HepG2 (cell line): ENCODE measurements at regions not wholly inside any gene's neighbourhood (a gene's known extent, or its start where the extent isn't known, plus 50 kb on each side); places are given as distances from the start of the nearest gene placed in this dataset.

ENCODE experiments used
- ATAC-seq: fragments of 200-7000 bp; cut with Tn5 transposase; 3 replicates; pipeline ENCODE4 v1.9.1; 2020; ENCODE audit warnings: mild to moderate bottlenecking, moderate library complexity
- BruUV-seq: library from RNA; stranded (reverse); fragments of 400-500 nt; replicated peaks from 2 replicates; lab custom pipeline; 2021; lab: Mats Ljungman, UMichigan
- CTCF ChIA-PET: fragments of 300-600 bp; formaldehyde crosslinking; extraction: SDS; loops from one replicate; lab custom pipeline; 2021; ENCODE audit warnings: low total read pairs, inconsistent platforms, low intra/inter-chr PET ratio; lab: Yijun Ruan, JAX
- POLR2A ChIA-PET: fragments of 350-600 bp; sonication (Branson Sonifier 250); formaldehyde crosslinking; loops from one replicate; lab custom pipeline; 2020; ENCODE audit warnings: antibody characterized with exemption, inconsistent platforms; lab: Yijun Ruan, JAX
- DNase-seq: peaks from one replicate; pipeline ENCODE4 v3.0.0-alpha.2; 2015; ENCODE audit warnings: low spot score
- FAIRE-seq: peaks from 3 replicates; lab custom pipeline; 2011; peaks lifted over from hg19 to GRCh38; lab: Jason Lieb, UNC
- H2AFZ ChIP-seq: one replicate; pipeline ENCODE4 v1.6.1; 2011; ENCODE audit warnings: low read length, inconsistent platforms
- H3K27ac ChIP-seq: fragments of 300-600 bp; 3 replicates; pipeline ENCODE4 v1.8.0; 2011; ENCODE audit warnings: mixed run types, mild to moderate bottlenecking, mixed read lengths, low read length, inconsistent platforms; ENCODE audit not compliant: insufficient read depth; ENCODE audit errors: extremely low read length
- H3K27me3 ChIP-seq, 2 experiments: fragments of 200-600 bp in 1 of 2; 2 replicates in 1 of 2; 3 replicates in 1 of 2; pipeline versions ENCODE4 v1.6.0 to v1.8.0; 2011; ENCODE audit warnings: low read length in 2 of 2, mild to moderate bottlenecking in 2 of 2, moderate library complexity in 2 of 2, inconsistent platforms in 1 of 2; ENCODE audit not compliant: insufficient read depth in 2 of 2, control insufficient read depth in 1 of 2
- H3K36me3 ChIP-seq, 2 experiments: fragments of 200-600 bp in 1 of 2; replicated peaks in 1 of 2; 2 replicates in 1 of 2; 3 replicates in 1 of 2; pipeline versions ENCODE4 v1.5.1 to v1.8.0; 2011; ENCODE audit warnings: low read length in 2 of 2, inconsistent platforms in 1 of 2; ENCODE audit not compliant: insufficient read depth in 2 of 2, control insufficient read depth in 1 of 2
- H3K4me1 ChIP-seq: 2 replicates; pipeline ENCODE4 v1.5.1; 2012; ENCODE audit warnings: low read length, inconsistent platforms; ENCODE audit not compliant: insufficient read depth
- H3K4me2 ChIP-seq: 2 replicates; pipeline ENCODE4 v1.6.0; 2011; ENCODE audit warnings: low read depth, low read length, inconsistent platforms
- H3K4me3 ChIP-seq, 3 experiments: fragments of 200-600 bp in 1 of 3; sonication (generic), shearing (Covaris generic) in 1 of 3; replicated peaks in 1 of 3; 2 replicates each; pipeline ENCODE4 v1.5.1; 2011 to 2016; ENCODE audit warnings: low read length in 3 of 3, inconsistent platforms in 2 of 3, low read depth in 2 of 3, mild to moderate bottlenecking in 2 of 3, control low read depth in 1 of 3, mixed read lengths in 1 of 3; ENCODE audit not compliant: insufficient read depth in 1 of 3
- H3K79me2 ChIP-seq: one replicate; pipeline ENCODE4 v1.6.1; 2011; ENCODE audit warnings: low read length, inconsistent platforms; ENCODE audit not compliant: insufficient read depth
- H3K9ac ChIP-seq: 2 replicates; pipeline ENCODE4 v1.6.0; 2011; ENCODE audit warnings: mild to moderate bottlenecking, low read depth, low read length, inconsistent platforms; ENCODE audit not compliant: insufficient read depth
- H3K9me3 ChIP-seq: 2 replicates; pipeline ENCODE4 v1.5.1; 2012; ENCODE audit warnings: mild to moderate bottlenecking, low read length
- H4K20me1 ChIP-seq: 2 replicates; pipeline ENCODE4 v1.6.0; 2011; ENCODE audit warnings: inconsistent platforms, mild to moderate bottlenecking, low read length, moderate library complexity; ENCODE audit not compliant: insufficient read depth
- ETV5 ChIP-seq: IDR thresholded peaks from 2 replicates; pipeline ENCODE4 v1.6.1; 2018; ENCODE audit warnings: missing biosample characterization, missing genetic modification reagents, inconsistent platforms, borderline replicate concordance
- TAF15 ChIP-seq: fragments of 200-400 bp; formaldehyde crosslinking; IDR thresholded peaks from one replicate; pipeline ENCODE4 v1.6.1; 2018; ENCODE audit warnings: mild to moderate bottlenecking, low read depth, low read length; ENCODE audit not compliant: poor library complexity, severe bottlenecking
- ZFP1 ChIP-seq: IDR thresholded peaks from 2 replicates; pipeline ENCODE4 v1.6.1; 2016
- ZNF121 ChIP-seq: sonication (generic); formaldehyde crosslinking; IDR thresholded peaks from 2 replicates; pipeline ENCODE4 v1.5.0; 2020; ENCODE audit warnings: mild to moderate bottlenecking, missing genetic modification reagents
- ZNF24 ChIP-seq: fragments of 450-650 bp; IDR thresholded peaks from 2 replicates; pipeline ENCODE4 v1.6.1; 2017; ENCODE audit warnings: antibody characterized with exemption, mild to moderate bottlenecking
- WGBS: methylation state at CpG from one replicate; pipeline ENCODE4 v1.1.6; 2017; ENCODE audit warnings: low lambda C conversion rate; 5-methylcytosine and 5-hydroxymethylcytosine counted together
- in situ Hi-C: cut with HindIII; loops from 2 replicates; pipeline ENCODE4 v1.10.0; 2017; ENCODE audit warnings: low pct_unique_long_range_greater_than_20kb; ENCODE audit not compliant: extremely low pct_ligation_motif_present
- intact Hi-C: fragments of 100-400 bp; cut with micrococcal nuclease; formaldehyde crosslinking; loops from one replicate; pipeline ENCODE4 v1.10.0; 2022; ENCODE audit not compliant: unreplicated experiment

DNA sequence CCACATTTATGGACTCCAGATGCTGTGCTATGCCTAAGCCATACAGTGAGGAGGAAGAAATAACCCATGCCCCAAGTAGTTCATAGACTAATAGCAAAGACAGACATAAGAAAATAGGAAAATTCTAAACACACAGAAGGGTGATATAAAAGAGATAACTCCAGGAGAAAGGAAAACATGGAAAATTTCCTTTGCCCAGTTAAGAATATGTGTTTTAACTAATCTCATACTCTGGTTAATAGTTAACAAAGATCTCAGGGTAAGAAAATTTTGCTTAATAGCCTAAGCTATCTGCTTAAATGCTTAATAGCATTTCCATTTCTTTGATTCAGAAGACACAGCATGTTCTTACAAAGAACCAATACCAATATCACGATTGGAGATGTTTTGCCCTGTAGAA lies 358.0 kb downstream of the MSX2 start:
- in situ Hi-C loops: no loop called here
- Histone ChIP-seq H3K4me2 (no peak overlapping the region), H4K20me1 (no peaks in the 10 kb centered on the region), H3K36me3 (no peaks in the 10 kb centered on the region), H3K4me3 (no peak overlapping the region), H3K4me1 (no peaks in the 10 kb centered on the region), H2AFZ (no peak overlapping the region), H3K27ac (no peak overlapping the region), H3K27me3 (no peaks in the 10 kb centered on the region)
- no peak for FAIRE-seq
- WGBS: 0% methylated on average over 1 of the region's 1 CpG
- CTCF ChIA-PET: no interaction called here
- intact Hi-C loops: no loop called here
- POLR2A ChIA-PET: no interaction called here
- TF ChIP-seq ZNF121 (CRISPR knock-in tag) (no peak), TAF15 (no peak)
- TF ChIP-seq, all 625 proteins: peak for 0
- Histone ChIP-seq H3K79me2 (no peaks in the 10 kb centered on the region), H3K9ac (no peak overlapping the region), H3K9me3 (no peaks in the 10 kb centered on the region)
- no TSS peak for BruUV-seq
- no peak for DNase-seq
- no peak for ATAC-seq

DNA sequence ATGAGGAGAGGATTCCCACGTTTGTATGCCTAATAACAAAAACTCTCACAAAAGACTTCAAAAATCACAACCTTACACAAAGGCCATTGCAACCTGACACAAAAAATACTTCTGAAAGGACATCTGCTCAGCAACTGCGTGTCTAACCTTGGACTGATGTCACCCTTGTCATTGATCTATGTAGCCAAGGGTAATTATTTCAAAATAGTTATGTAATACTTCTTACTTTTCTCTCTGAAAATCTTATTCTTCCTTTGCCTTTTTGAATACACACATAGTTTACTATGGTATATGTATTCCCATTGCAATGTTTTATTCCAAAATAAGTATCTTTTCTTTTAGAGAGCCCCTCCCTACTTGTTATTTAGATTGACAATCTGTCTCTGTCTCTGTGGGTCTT lies 355.3 kb downstream of the MSX2 start:
- 0% methylated on average over 2 of the region's 2 CpGs for WGBS
- Histone ChIP-seq H3K79me2 (no peaks in the 10 kb centered on the region), H3K4me2 (no peak overlapping the region), H3K27me3 (no peaks in the 10 kb centered on the region), H3K9me3 (peaks cover 8% of the 10 kb centered on the region; the same call in 1 of the 2 replicates), H3K9ac (no peak overlapping the region), H3K4me1 (no peaks in the 10 kb centered on the region), H3K36me3 (no peaks in the 10 kb centered on the region), H3K4me3 (no peak overlapping the region), H2AFZ (no peak overlapping the region), H3K27ac (no peak overlapping the region), H4K20me1 (no peaks in the 10 kb centered on the region)
- POLR2A ChIA-PET: no interaction called here
- FAIRE-seq (no peak), DNase-seq (no peak), ATAC-seq (no peak)
- intact Hi-C loops (no loop called here), in situ Hi-C loops (no loop called here)
- CTCF ChIA-PET: no interaction called here
- no TSS peak for BruUV-seq
- TF ChIP-seq ZFP1 (CRISPR knock-in tag) (no peak), ETV5 (CRISPR knock-in tag) (no peak), ZNF24 (no peak)
